Pancreas (tissue), 10 donors: ENCODE measurements at regions not wholly inside any gene's neighbourhood (a gene's known extent, or its start where the extent isn't known, plus 50 kb on each side); places are given as distances from the start of the nearest gene placed in this dataset.

Experiments
- ATAC-seq, 4 donors: fragments of 200-7000 bp; cut with Tn5 transposase; one replicate each; pipeline versions ENCODE4 v1.8.0 to v1.9.1; 2020; ENCODE audit warnings: mild to moderate bottlenecking in 4 of 4, moderate library complexity in 4 of 4
- DNase-seq, 6 donors: peaks; one replicate each; pipeline ENCODE4 v3.0.0-alpha.2; 2020
- FAIRE-seq: peaks from 2 replicates; lab custom pipeline; 2012; peaks lifted over from hg19 to GRCh38; lab: Jason Lieb, UNC
- H3K27ac ChIP-seq, 4 donors: fragments of 200-600 bp; sonication (generic); 1 replicate in 3 of 4; 2 replicates in 1 of 4; pipeline versions ENCODE4 v1.5.0 to v1.8.0; 2020
- H3K27me3 ChIP-seq, 4 donors: fragments of 200-600 bp; one replicate each; pipeline ENCODE4 v1.8.0; 2021
- H3K36me3 ChIP-seq, 3 donors: fragments of 200-600 bp; sonication (generic) in 1 of 3; one replicate each; pipeline versions ENCODE4 v1.5.0 to v1.8.0; 2020 to 2021
- H3K4me1 ChIP-seq, 3 donors: fragments of 200-600 bp; one replicate each; pipeline ENCODE4 v1.8.0; 2021
- H3K4me3 ChIP-seq, 4 donors: fragments of 200-600 bp; sonication (generic) in 2 of 4; one replicate each; pipeline versions ENCODE4 v1.5.0 to v1.8.0; 2020 to 2021
- H3K9me3 ChIP-seq, 4 donors: fragments of 200-600 bp; one replicate each; pipeline ENCODE4 v1.8.0; 2021
- WGBS, 2 donors: extraction: QIAGEN DNeasy Blood & Tissue Kit; methylation state at CpG; one replicate each; pipeline ENCODE4 v1.1.7; 2013; 5-methylcytosine and 5-hydroxymethylcytosine counted together
- intact Hi-C, 3 donors: fragments of 100-400 bp; cut with DNase I; formaldehyde crosslinking; loops; one replicate each; pipeline versions ENCODE4 v1.11.1 to v1.14.2; 2022
- TF ChIP-seq, protein P1 (sequence below), 4 donors: fragments of 200-600 bp; sonication (generic) in 3 of 4; IDR thresholded peaks; one replicate each; pipeline versions ENCODE4 v1.5.0 to v1.8.0; 2021; ENCODE audit warnings: antibody characterized with exemption in 4 of 4
- donor health status: healthy with polysubstance abuse.
- donor health status: DM: no; HTN: no; CAD: no; lungs with moderate emphysema.
- donor health status: DM: no; HTN: no; CAD: no.
- donor health status: control.
- donor health status: control.
- donor health status: Bipolar disorder and iron deficiency.
- donor health status: DM: yes; HTN: yes; CAD: no.
- donor health status: DM: no; HTN: no; CAD: no.
- donor health status: DM: no; HTN: no; CAD: no.
- donor health status: DM: yes; HTN: yes; CAD: no.

DNA sequence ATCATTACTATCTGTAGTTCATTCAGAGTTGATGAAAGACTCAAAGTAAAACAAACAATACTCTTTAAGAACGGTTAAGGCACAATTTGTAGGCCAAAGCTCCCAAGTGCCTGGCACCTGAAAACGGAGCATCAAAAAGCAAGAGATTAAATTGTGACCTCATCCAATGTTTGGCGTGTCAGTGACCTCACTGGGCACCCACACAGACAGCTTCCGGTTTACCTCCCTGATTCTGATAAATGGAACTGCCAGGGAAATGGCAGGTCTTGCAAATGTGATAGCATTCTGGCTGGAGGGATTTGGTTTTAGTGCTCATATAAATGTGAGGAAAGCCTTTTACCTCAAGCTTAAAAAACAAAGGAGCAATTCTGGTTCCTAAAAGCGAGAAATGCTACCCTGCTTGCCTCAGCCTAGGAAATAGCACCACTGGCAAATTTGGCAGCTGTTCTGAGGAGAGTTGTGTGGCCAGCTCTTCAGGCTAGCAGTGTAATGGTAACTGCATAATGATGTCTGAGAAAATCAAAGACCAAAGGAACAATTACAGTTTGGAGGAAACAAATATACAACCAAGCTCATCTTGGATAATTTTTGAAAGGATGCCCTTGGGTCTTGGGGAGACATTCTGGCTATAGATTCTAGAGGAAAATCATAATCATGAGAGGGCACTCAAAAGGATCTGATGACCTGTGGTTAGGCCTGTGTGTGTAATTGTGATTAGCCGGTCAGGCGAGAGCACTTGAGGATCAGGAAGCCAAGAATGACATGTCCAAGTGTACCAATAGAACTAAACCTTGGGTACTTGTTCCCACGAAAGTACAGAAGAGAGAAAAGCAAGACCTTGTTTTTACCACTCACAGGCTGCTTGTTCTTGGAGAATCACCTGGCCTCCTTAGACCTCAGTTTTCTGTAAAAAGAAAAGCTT is 174.3 kb downstream of the TFAP2B start:
- DNase-seq (no peak), FAIRE-seq (no peak), ATAC-seq (no peak)
- TF ChIP-seq, protein P1, sequence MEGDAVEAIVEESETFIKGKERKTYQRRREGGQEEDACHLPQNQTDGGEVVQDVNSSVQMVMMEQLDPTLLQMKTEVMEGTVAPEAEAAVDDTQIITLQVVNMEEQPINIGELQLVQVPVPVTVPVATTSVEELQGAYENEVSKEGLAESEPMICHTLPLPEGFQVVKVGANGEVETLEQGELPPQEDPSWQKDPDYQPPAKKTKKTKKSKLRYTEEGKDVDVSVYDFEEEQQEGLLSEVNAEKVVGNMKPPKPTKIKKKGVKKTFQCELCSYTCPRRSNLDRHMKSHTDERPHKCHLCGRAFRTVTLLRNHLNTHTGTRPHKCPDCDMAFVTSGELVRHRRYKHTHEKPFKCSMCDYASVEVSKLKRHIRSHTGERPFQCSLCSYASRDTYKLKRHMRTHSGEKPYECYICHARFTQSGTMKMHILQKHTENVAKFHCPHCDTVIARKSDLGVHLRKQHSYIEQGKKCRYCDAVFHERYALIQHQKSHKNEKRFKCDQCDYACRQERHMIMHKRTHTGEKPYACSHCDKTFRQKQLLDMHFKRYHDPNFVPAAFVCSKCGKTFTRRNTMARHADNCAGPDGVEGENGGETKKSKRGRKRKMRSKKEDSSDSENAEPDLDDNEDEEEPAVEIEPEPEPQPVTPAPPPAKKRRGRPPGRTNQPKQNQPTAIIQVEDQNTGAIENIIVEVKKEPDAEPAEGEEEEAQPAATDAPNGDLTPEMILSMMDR (IDR thresholded peaks at IDR 0.05) = no peak
- Histone ChIP-seq H3K36me3 (no peaks in the 10 kb centered on the region), H3K4me1 (no peaks in the 10 kb centered on the region), H3K4me3 (no peak overlapping the region), H3K27ac (no peak overlapping the region), H3K9me3 (no peaks in the 10 kb centered on the region), H3K27me3 (no peaks in the 10 kb centered on the region)
- 64 to 70% methylated on average over 8 of the region's 8 CpGs for WGBS, 2 donors
- intact Hi-C loops = no loop called here

DNA sequence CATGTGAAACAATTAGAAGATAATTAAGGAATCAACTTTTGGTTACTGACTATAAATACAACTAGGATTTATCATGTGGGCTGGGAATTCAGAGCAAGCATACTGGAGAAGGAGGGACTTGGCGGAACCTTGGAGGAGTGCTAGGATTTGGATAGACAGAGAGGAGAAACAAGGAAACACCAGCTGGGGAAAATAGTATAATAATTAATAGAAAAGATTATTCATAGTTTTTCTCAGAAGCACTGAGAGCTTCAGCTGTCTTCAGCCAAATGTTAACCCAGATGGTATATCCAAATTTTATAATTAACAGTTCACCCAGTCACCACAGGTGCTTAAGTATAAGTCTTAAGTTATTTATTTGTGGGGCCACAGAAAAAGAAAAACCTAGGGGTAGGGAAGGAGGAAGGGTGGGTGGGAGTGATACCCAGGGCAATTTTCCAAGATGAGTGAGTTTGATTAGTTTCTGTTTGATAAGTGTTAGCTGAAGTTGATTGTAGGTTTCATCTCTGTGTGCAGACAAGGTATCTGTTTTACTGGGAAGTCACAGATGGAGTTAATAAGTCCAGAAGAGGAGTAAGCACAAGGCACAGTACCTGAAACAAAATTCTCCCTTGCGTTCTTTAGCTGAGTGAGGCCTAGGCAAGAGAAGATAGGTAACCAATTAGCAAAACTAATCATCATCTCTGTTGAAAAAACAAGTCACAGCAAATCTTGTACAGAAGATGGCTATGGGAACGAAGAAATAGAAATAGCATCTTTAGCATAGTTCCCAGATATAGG is 175.5 kb downstream of the TFAP2B start:
- TF ChIP-seq, protein P1 (IDR thresholded peaks at IDR 0.05) = no peak
- FAIRE-seq (no peak), DNase-seq (no peak), ATAC-seq (no peak)
- Histone ChIP-seq H3K36me3 (no peaks in the 10 kb centered on the region), H3K27ac (no peak overlapping the region), H3K27me3 (no peaks in the 10 kb centered on the region), H3K4me1 (no peaks in the 10 kb centered on the region), H3K9me3 (no peaks in the 10 kb centered on the region), H3K4me3 (no peak overlapping the region)
- intact Hi-C loops = no loop called here
- 71 to 80% methylated on average over 3 of the region's 3 CpGs for WGBS, 2 donors

DNA sequence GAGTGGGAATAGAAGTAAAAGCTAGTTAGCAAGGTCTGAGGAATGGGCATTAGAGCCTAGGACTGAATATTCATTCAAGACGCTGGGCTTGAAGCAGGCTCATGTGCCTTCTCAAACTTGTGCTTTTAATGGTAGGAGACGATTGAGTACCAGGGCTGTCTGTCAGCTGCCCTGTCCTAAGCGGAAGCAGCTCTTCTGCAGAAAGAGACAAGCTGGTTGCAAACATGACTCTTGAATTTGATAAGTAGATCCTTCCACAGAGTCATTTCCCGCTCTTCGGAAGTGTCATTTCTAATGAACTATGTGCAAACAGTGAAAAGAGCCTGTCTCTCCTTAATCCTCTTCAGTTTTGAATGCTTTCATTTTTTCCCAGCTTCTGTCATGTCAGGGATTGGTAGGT is 176.4 kb downstream of the TFAP2B start:
- intact Hi-C loops = no loop called here
- Histone ChIP-seq H3K27ac (no peak overlapping the region), H3K36me3 (no peaks in the 10 kb centered on the region), H3K4me1 (no peaks in the 10 kb centered on the region), H3K9me3 (no peaks in the 10 kb centered on the region), H3K27me3 (no peaks in the 10 kb centered on the region), H3K4me3 (no peak overlapping the region)
- TF ChIP-seq, protein P1 (IDR thresholded peaks at IDR 0.05) = no peak
- ATAC-seq = no peak
- DNase-seq = no peak
- no peak for FAIRE-seq
- 76 to 82% methylated on average over 5 of the region's 5 CpGs for WGBS, 2 donors

DNA sequence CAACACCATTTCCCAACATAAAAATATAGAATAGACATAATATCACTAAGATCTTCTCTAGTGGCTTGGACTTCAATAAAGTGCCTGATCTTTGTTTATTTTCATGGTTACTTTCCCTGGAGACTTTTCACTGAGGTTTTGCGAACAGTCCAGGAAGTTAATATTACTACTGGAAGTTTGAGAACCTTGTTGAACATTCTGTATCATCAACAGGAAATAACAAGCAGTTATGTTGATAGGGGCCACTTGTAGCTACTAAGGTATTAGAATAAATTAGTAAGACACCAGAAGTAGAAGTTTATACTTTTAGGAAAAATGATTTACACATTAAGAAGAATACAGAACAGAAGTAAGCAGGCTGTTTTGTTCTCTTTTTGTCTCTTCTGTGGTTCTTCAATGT is 180.2 kb downstream of the TFAP2B start:
- no peak for ATAC-seq
- H3K36me3 ChIP-seq = no peaks in the 10 kb centered on the region
- intact Hi-C loops = no loop called here
- DNase-seq = no peak
- H3K27ac ChIP-seq = no peak overlapping the region
- no peaks in the 10 kb centered on the region for H3K9me3 ChIP-seq
- no peaks in the 10 kb centered on the region for H3K27me3 ChIP-seq
- no peak for FAIRE-seq
- WGBS, 2 donors = 67 to 77% methylated on average over 1 of the region's 1 CpG
- H3K4me3 ChIP-seq = no peak overlapping the region
- no peaks in the 10 kb centered on the region for H3K4me1 ChIP-seq
- TF ChIP-seq, protein P1 (IDR thresholded peaks at IDR 0.05) = no peak
